AG10803 (cell line): ENCODE measurements at regions not wholly inside any gene's neighbourhood (a gene's known extent, or its start where the extent isn't known, plus 50 kb on each side); places are given as distances from the start of the nearest gene placed in this dataset.

Experiments
- DNase-seq: peaks from one replicate; pipeline ENCODE4 v3.0.0; 2010; ENCODE audit warnings: low read depth
- H3K4me3 ChIP-seq: 2 replicates; pipeline ENCODE4 v1.5.1; 2011; ENCODE audit warnings: mild to moderate bottlenecking, low read length, control low read depth
- CTCF ChIP-seq: conservative IDR thresholded peaks from 2 replicates; pipeline ENCODE4 v1.5.1; 2011; ENCODE audit warnings: mild to moderate bottlenecking, low read length, control low read depth, inconsistent platforms

DNA sequence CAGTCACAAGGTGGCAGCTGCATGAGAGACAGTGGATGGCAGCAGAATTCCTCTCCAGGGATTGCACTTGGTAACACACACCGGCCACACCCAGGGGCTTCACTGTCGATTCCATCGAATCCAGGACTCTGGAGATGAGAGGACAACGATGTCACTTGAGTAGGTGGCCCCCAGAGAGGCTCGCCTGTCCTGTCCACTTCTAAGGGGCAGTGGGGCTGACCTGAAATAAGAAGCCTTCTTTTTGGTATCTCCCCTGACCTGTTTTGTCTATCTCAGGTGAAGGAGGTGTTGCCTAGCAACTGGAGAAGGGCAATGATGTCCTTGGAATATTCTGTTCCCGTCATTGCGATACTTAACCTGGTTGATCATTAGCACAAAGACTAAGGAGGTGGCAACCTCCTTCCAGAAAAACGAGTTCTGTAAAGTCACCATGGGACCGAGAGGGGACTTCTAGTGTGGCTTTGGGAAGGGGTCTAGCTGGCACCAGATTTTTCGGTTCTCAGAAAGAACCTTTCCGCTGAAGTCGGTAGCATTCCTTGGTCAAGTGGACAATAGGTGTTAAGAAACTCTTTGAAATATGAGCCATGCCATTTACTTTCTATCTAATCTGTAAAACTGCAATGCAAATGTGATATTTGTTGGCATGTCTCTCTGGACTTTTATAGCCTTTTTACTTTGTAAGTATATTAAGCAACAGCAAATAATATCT is 85.2 kb upstream of the TMPRSS2 start:
- no peak for DNase-seq
- no peak for TF ChIP-seq CTCF
- H3K4me3 ChIP-seq = no peak overlapping the region

DNA sequence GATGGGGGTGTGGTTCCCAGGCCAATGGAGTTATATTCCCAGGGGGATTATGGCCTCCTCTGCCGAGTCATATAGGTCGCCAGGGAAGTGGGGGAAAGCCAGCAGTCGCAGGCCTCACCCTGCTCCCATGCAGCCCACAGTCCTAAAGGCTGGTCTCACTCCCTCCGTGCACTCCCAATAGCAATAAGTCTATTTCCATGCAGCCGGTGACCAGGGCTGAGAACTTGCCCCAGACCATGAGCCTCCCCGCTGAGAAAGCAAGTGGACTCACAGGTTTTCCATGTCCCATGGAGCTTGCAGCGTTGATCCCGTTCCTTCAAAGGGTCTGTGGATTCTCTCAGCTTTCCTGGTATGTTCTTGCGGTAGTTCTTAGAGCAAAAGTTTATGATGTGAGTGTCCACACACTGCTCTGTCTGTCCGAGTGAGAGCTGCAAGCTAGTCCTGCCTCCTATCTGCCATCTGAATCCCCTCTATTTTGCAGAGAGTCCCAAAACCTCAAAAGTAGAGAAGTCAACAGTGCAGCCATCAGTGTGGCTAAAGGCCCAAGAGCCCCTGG is 81.7 kb upstream of the TMPRSS2 start:
- DNase-seq = no peak
- no peak for TF ChIP-seq CTCF
- H3K4me3 ChIP-seq = no peak overlapping the region

GRCh38 chr21:41589131-41589530 is 81.2 kb upstream of the TMPRSS2 start:
- TF ChIP-seq CTCF = no peak; the same call in 1 of the 2 replicates
- H3K4me3 ChIP-seq = no peak overlapping the region
- DNase-seq = no peak

GRCh38 chr21:41585199-41585994 is 77.4 kb upstream of the TMPRSS2 start:
- no peak for TF ChIP-seq CTCF
- no peak overlapping the region for H3K4me3 ChIP-seq
- DNase-seq = no peak

DNA sequence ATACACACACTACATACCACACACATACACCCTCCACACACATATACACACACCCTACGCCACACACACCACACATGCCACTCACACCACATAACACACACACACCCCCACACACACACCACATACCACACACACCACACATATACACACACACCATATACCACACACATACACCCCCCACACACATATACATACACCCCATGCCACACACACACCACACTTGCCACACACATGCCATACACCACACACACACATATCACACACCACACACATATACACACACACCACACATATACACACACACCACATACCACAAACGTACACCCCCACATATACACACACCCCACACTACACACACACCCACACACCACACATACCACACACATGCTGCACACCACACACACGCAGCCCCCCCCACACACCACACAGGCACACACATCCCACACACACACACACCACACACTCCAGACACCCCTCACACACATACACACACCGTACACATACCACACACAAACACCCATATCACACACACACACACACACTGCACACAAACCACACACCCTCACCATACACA is 76.7 kb upstream of the TMPRSS2 start:
- TF ChIP-seq CTCF = no peak

GRCh38 chr21:41583274-41583790 is 75.4 kb upstream of the TMPRSS2 start:
- TF ChIP-seq CTCF = no peak
- H3K4me3 ChIP-seq = no peak overlapping the region
- DNase-seq = no peak

More for the DNA sequence above, 76.7 kb upstream of the TMPRSS2 start:
- no peak for DNase-seq
- H3K4me3 ChIP-seq = no peak overlapping the region
